ENCODE measurements at regions not wholly inside any gene's neighbourhood (a gene's known extent, or its start where the extent isn't known, plus 50 kb on each side); places are given as distances from the start of the nearest gene placed in this dataset.

GRCh38 chr10:128322106-128322505 is 195.9 kb upstream of the MKI67 start:
- no peak for DNase-seq

- no peak for DNase-seq
These were observed 196.7 kb upstream of the MKI67 start for GRCh38 chr10:128322950-128323349.

- no peak for DNase-seq
These were observed 198.0 kb upstream of the MKI67 start for GRCh38 chr10:128324058-128324827.

- no peak for DNase-seq
These were observed 199.6 kb upstream of the MKI67 start for GRCh38 chr10:128325788-128326187.

- no peak for DNase-seq
These were observed 200.0 kb upstream of the MKI67 start for GRCh38 chr10:128326251-128326650.

GRCh38 chr10:128326851-128327250 is 200.6 kb upstream of the MKI67 start:
- DNase-seq, result no peak

- no peak for DNase-seq
These were observed 210.2 kb upstream of the MKI67 start for GRCh38 chr10:128336401-128336800.

- no peak for DNase-seq
These were observed 211.7 kb upstream of the MKI67 start for GRCh38 chr10:128337860-128338378.

- no peak for DNase-seq
These were observed 212.7 kb upstream of the MKI67 start for GRCh38 chr10:128338951-128339350.

GRCh38 chr10:128339753-128340152 is 213.5 kb upstream of the MKI67 start:
- no peak for DNase-seq

- no peak for DNase-seq
These were observed 219.1 kb upstream of the MKI67 start for GRCh38 chr10:128345353-128345752.

GRCh38 chr10:128360783-128361182 is 234.6 kb upstream of the MKI67 start:
- DNase-seq, result no peak

GRCh38 chr10:128361487-128361886 is 235.3 kb upstream of the MKI67 start:
- no peak for DNase-seq

- no peak for DNase-seq
These were observed 236.3 kb upstream of the MKI67 start for GRCh38 chr10:128362514-128362913.

GRCh38 chr10:128364631-128365030 is 238.4 kb upstream of the MKI67 start:
- no peak for DNase-seq

- no peak for DNase-seq
These were observed 239.0 kb upstream of the MKI67 start for GRCh38 chr10:128365156-128365725.

GRCh38 chr10:128367807-128368206 is 241.6 kb upstream of the MKI67 start:
- no peak for DNase-seq

- DNase-seq, result no peak
These were observed 243.0 kb upstream of the MKI67 start for GRCh38 chr10:128369101-128369650.

GRCh38 chr10:128373071-128373749 is 247.0 kb upstream of the MKI67 start:
- no peak for DNase-seq

GRCh38 chr10:128373831-128374230 is 247.6 kb upstream of the MKI67 start:
- no peak for DNase-seq

- DNase-seq, result no peak
These were observed 248.9 kb upstream of the MKI67 start for GRCh38 chr10:128375171-128375570.

- DNase-seq, result no peak
These were observed 251.3 kb upstream of the MKI67 start for GRCh38 chr10:128377364-128377987.

- no peak for DNase-seq
These were observed 251.8 kb upstream of the MKI67 start for GRCh38 chr10:128377988-128378387.

Measured in EL (cell line).